BJ (cell line): ENCODE measurements at regions not wholly inside any gene's neighbourhood (a gene's known extent, or its start where the extent isn't known, plus 50 kb on each side); places are given as distances from the start of the nearest gene placed in this dataset.

Source experiments
- CTCF ChIA-PET: fragments of 350-600 bp; formaldehyde crosslinking; extraction: SDS; loops from one replicate; lab custom pipeline; 2021; ENCODE audit warnings: antibody characterized with exemption, inconsistent platforms; lab: Yijun Ruan, JAX
- POLR2A ChIA-PET: fragments of 300-600 bp; sonication (Branson Sonifier 250); formaldehyde crosslinking; extraction: SDS; loops from one replicate; lab custom pipeline; 2021; ENCODE audit warnings: antibody characterized with exemption; lab: Charles Lee
- DNase-seq: peaks from one replicate; pipeline ENCODE4 v3.0.0-alpha.2; 2011; ENCODE audit warnings: low read depth
- H3K27me3 ChIP-seq: 2 replicates; pipeline ENCODE4 v1.6.0; 2011; ENCODE audit warnings: low read length; ENCODE audit not compliant: control insufficient read depth, insufficient read depth
- H3K36me3 ChIP-seq: 2 replicates; pipeline ENCODE4 v1.5.1; 2011; ENCODE audit warnings: low read length; ENCODE audit not compliant: control insufficient read depth, insufficient read depth
- H3K4me3 ChIP-seq: 2 replicates; pipeline ENCODE4 v1.5.1; 2011; ENCODE audit warnings: low read depth, mild to moderate bottlenecking, control low read depth, low read length
- CTCF ChIP-seq: IDR thresholded peaks from 2 replicates; pipeline ENCODE4 v1.5.1; 2011; ENCODE audit warnings: low read depth, mild to moderate bottlenecking, control low read depth, inconsistent platforms, low read length, moderate library complexity; ENCODE audit not compliant: insufficient read depth

DNA sequence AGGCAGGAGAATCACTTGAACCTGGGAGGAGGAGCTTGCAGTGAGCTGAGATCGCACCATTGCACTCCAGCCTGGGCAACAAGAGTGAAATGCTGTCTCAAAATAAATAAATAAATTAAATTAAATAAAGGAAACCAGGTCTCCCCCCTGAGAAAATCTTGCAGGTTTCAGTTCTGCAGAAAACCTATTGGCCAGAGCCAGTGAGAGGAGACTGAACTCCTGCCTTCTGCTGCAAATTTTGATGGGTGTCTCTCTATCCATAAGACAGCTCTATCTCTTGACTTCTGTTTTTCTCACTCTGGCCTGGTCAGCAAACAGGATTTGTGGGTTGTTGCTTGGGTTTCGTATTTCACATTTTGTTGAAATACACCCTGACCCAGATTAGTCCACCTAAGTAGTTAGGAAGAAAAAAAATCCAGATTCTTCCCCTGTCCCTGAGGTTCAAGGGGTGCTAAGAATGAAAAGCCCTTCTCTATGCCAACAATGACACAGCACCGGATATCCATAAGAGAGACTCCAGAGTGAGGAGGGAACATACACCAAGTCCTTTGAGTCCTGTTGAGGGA, 86.7 kb upstream of the MAP4K4 start:
- POLR2A ChIA-PET: no interaction called here
- CTCF ChIA-PET: no interaction called here

GRCh38 chr2:101609433-101609832, 88.1 kb upstream of the MAP4K4 start:
- H3K4me3 ChIP-seq: no peak overlapping the region
- ChIA-PET CTCF (no interaction called here), POLR2A (no interaction called here)
- no peaks in the 10 kb centered on the region for H3K36me3 ChIP-seq
- no peak for DNase-seq
- TF ChIP-seq CTCF: no peak
- peaks cover 1% of the 10 kb centered on the region; the same call in 1 of the 2 replicates for H3K27me3 ChIP-seq

More for the DNA sequence above, 86.7 kb upstream of the MAP4K4 start:
- Histone ChIP-seq H3K36me3 (no peaks in the 10 kb centered on the region), H3K27me3 (peaks cover 1% of the 10 kb centered on the region; the same call in 1 of the 2 replicates), H3K4me3 (no peak overlapping the region)
- TF ChIP-seq CTCF: no peak
- DNase-seq: no peak

GRCh38 chr2:101608408-101609310, 88.8 kb upstream of the MAP4K4 start:
- no peak for DNase-seq
- ChIA-PET CTCF (no interaction called here), POLR2A (no interaction called here)
- H3K4me3 ChIP-seq: no peak overlapping the region
- no peaks in the 10 kb centered on the region for H3K36me3 ChIP-seq
- peaks cover 1% of the 10 kb centered on the region; the same call in 1 of the 2 replicates for H3K27me3 ChIP-seq
- TF ChIP-seq CTCF: no peak

- Histone ChIP-seq H3K4me3 (no peak overlapping the region), H3K36me3 (no peaks in the 10 kb centered on the region), H3K27me3 (peaks cover 2% of the 10 kb centered on the region)
- no peak for TF ChIP-seq CTCF
- POLR2A ChIA-PET: interaction anchor here (0.5 kb wide), 1 partner anchor 17 kb away, joined by 3 read pairs; no protein-coding TSS in a partner anchor
- peak; percentile 4 for DNase-seq
- CTCF ChIA-PET: no interaction called here
Observed at GRCh38 chr2:101597347-101597944, 100.1 kb upstream of the MAP4K4 start.

DNA sequence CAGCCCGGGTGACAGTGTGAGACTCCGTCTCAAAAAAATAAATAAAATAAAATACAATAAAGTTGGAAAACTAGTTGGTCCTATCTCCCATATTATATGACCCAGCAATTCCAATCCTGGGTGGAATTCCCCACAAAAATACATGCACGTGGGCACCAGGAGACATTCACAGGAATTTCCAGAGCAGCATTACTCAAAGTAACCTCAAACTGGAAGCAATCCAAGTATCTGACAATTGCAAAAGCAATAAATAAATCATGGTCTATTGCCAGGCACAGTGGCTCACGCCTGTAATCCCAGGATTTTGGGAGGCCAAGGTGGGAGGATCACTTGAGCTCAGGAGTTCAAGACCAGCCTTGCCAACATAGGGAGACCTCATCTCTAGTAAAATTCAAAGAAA, 101.2 kb upstream of the MAP4K4 start:
- ChIA-PET CTCF (no interaction called here), POLR2A (no interaction called here)
- TF ChIP-seq CTCF: no peak
- Histone ChIP-seq H3K27me3 (peaks cover 2% of the 10 kb centered on the region), H3K36me3 (no peaks in the 10 kb centered on the region), H3K4me3 (no peak overlapping the region)
- DNase-seq: no peak
